WTC11 (cell line): ENCODE measurements at regions not wholly inside any gene's neighbourhood (a gene's known extent, or its start where the extent isn't known, plus 50 kb on each side); places are given as distances from the start of the nearest gene placed in this dataset.

Experiments used
- ATAC-seq: fragments of 200-7000 bp; cut with Tn5 transposase; 2 replicates; pipeline ENCODE4 v1.10.0; 2021; ENCODE audit warnings: mild to moderate bottlenecking, moderate library complexity
- CTCF ChIA-PET: fragments of 300-600 bp; sonication (Branson Sonifier 250); formaldehyde crosslinking; loops from one replicate; lab custom pipeline; 2021; ENCODE audit warnings: antibody characterized with exemption; lab: Charles Lee
- POLR2A ChIA-PET: fragments of 350-600 bp; sonication (Branson Sonifier 250); formaldehyde crosslinking; loops from one replicate; lab custom pipeline; 2021; ENCODE audit warnings: antibody characterized with exemption; lab: Charles Lee
- DNase-seq: peaks from one replicate; pipeline ENCODE4 v3.0.0; 2021; ENCODE audit warnings: low spot score
- H3K27ac Mint-ChIP-seq: 2 replicates; pipeline ENCODE4 v1.8.0; 2021; ENCODE audit warnings: mixed read lengths
- H3K27me3 Mint-ChIP-seq: 2 replicates; pipeline ENCODE4 v1.8.0; 2021; ENCODE audit warnings: low read depth, mild to moderate bottlenecking, moderate library complexity, mixed read lengths
- H3K36me3 Mint-ChIP-seq: 2 replicates; pipeline ENCODE4 v1.8.0; 2021; ENCODE audit warnings: mixed read lengths
- H3K4me1 Mint-ChIP-seq: 2 replicates; pipeline ENCODE4 v1.8.0; 2022; ENCODE audit warnings: mixed read lengths
- H3K4me3 Mint-ChIP-seq: 2 replicates; pipeline ENCODE4 v1.8.0; 2021; ENCODE audit warnings: mild to moderate bottlenecking, moderate library complexity, mixed read lengths
- H3K9me3 Mint-ChIP-seq: 2 replicates; pipeline ENCODE4 v1.8.0; 2021; ENCODE audit warnings: mixed read lengths
- AFF4 ChIP-seq: sonication (generic); formaldehyde crosslinking; IDR thresholded peaks from 2 replicates; pipeline ENCODE4 v1.8.1; 2023; ENCODE audit warnings: mild to moderate bottlenecking, missing genetic modification reagents, borderline replicate concordance
- ATF6 ChIP-seq: sonication (generic); formaldehyde crosslinking; IDR thresholded peaks from 2 replicates; pipeline ENCODE4 v1.8.1; 2023; ENCODE audit warnings: mild to moderate bottlenecking, missing genetic modification reagents
- CTCF ChIP-seq: fragments of 200-600 bp; IDR thresholded peaks from 2 replicates; pipeline ENCODE4 v1.8.0; 2022; ENCODE audit warnings: antibody characterized with exemption
- E2F4 ChIP-seq: sonication (generic); formaldehyde crosslinking; IDR thresholded peaks from 2 replicates; pipeline ENCODE4 v1.8.1; 2022; ENCODE audit warnings: low read depth, mild to moderate bottlenecking, moderate library complexity, missing genetic modification reagents, borderline replicate concordance
- E2F5 ChIP-seq: sonication (generic); formaldehyde crosslinking; IDR thresholded peaks from 2 replicates; pipeline ENCODE4 v1.8.1; 2022; ENCODE audit warnings: mild to moderate bottlenecking, moderate library complexity, missing genetic modification reagents
- ETV6 ChIP-seq: sonication (generic); formaldehyde crosslinking; IDR thresholded peaks from 2 replicates; pipeline ENCODE4 v1.8.1; 2022; ENCODE audit warnings: mild to moderate bottlenecking, missing genetic modification reagents
- GABPB1 ChIP-seq: sonication (generic); formaldehyde crosslinking; IDR thresholded peaks from 2 replicates; pipeline ENCODE4 v1.8.1; 2023; ENCODE audit warnings: mild to moderate bottlenecking, missing genetic modification reagents
- GTF2I ChIP-seq: fragments of 250-450 bp; sonication (Bioruptor Pico); conservative IDR thresholded peaks from 2 replicates; pipeline ENCODE4 v1.4.0; 2021; ENCODE audit warnings: mild to moderate bottlenecking
- HMGA2 ChIP-seq: fragments of 250-450 bp; sonication (Bioruptor Pico); IDR thresholded peaks from 2 replicates; pipeline ENCODE4 v1.4.0; 2021; ENCODE audit warnings: mild to moderate bottlenecking, moderate library complexity
- JAZF1 ChIP-seq: fragments of 250-450 bp; sonication (Bioruptor Pico); IDR thresholded peaks from 2 replicates; pipeline ENCODE4 v1.9.0; 2021; ENCODE audit warnings: moderate library complexity, mild to moderate bottlenecking, inconsistent platforms
- RELA ChIP-seq: sonication (generic); formaldehyde crosslinking; IDR thresholded peaks from 2 replicates; pipeline ENCODE4 v1.8.1; 2022; ENCODE audit warnings: missing genetic modification reagents, mild to moderate bottlenecking, borderline replicate concordance
- RORB ChIP-seq: fragments of 250-450 bp; sonication (Bioruptor Pico); IDR thresholded peaks from 2 replicates; pipeline ENCODE4 v1.9.0; 2021; ENCODE audit warnings: mild to moderate bottlenecking
- STAT6 ChIP-seq: sonication (generic); formaldehyde crosslinking; conservative IDR thresholded peaks from 2 replicates; pipeline ENCODE4 v1.8.1; 2023; ENCODE audit warnings: mild to moderate bottlenecking, low read depth, missing genetic modification reagents, moderate library complexity
- TP53 ChIP-seq: sonication (generic); formaldehyde crosslinking; IDR thresholded peaks from 2 replicates; pipeline ENCODE4 v1.8.1; 2023; ENCODE audit warnings: mild to moderate bottlenecking, missing genetic modification reagents
- ZNF121 ChIP-seq: sonication (generic); formaldehyde crosslinking; IDR thresholded peaks from 2 replicates; pipeline ENCODE4 v1.8.0; 2023; ENCODE audit warnings: missing genetic modification reagents
- ZNF281 ChIP-seq: sonication (generic); formaldehyde crosslinking; IDR thresholded peaks from 2 replicates; pipeline ENCODE4 v1.8.0; 2023; ENCODE audit warnings: mild to moderate bottlenecking, missing genetic modification reagents
- ZNF317 ChIP-seq: sonication (generic); formaldehyde crosslinking; IDR thresholded peaks from 2 replicates; pipeline ENCODE4 v1.8.1; 2023; ENCODE audit warnings: low read depth, mild to moderate bottlenecking, moderate library complexity, missing genetic modification reagents, borderline replicate concordance

GRCh38 chr12:92437452-92437851 lies 265.3 kb upstream of the PLEKHG7 start (continued):
- TF ChIP-seq CTCF (no peak), RELA (CRISPR knock-in tag) (no peak), ZNF281 (no peak)

GRCh38 chr12:92436856-92437255 lies 265.9 kb upstream of the PLEKHG7 start:
- peaks cover 8% of the 10 kb centered on the region for H3K4me1 Mint-ChIP-seq
- no peaks in the 10 kb centered on the region; the same call in 1 of the 2 replicates for H3K27me3 Mint-ChIP-seq
- ATAC-seq (no peak), DNase-seq (no peak)
- H3K9me3 Mint-ChIP-seq, result peaks cover 24% of the 10 kb centered on the region
- no peak overlapping the region for H3K27ac Mint-ChIP-seq
- ChIA-PET POLR2A (no interaction called here), CTCF (no interaction called here)
- TF ChIP-seq E2F4 (no peak), E2F5 (CRISPR knock-in tag) (no peak), ZNF281 (no peak), ATF6 (no peak), TP53 (no peak), STAT6 (no peak), ZNF121 (CRISPR knock-in tag) (no peak), HMGA2 (no peak), JAZF1 (CRISPR knock-in tag) (no peak), AFF4 (CRISPR knock-in tag) (no peak), ETV6 (CRISPR knock-in tag) (no peak), ZNF317 (CRISPR knock-in tag) (no peak), GTF2I (CRISPR knock-in tag) (no peak), GABPB1 (CRISPR knock-in tag) (no peak), RORB (CRISPR knock-in tag) (no peak)
- H3K4me3 Mint-ChIP-seq, result no peak overlapping the region
- H3K36me3 Mint-ChIP-seq, result no peaks in the 10 kb centered on the region
